HepG2 (cell line): ENCODE measurements at regions not wholly inside any gene's neighbourhood (a gene's known extent, or its start where the extent isn't known, plus 50 kb on each side); places are given as distances from the start of the nearest gene placed in this dataset.

Source experiments
- ATAC-seq: fragments of 200-7000 bp; cut with Tn5 transposase; 3 replicates; pipeline ENCODE4 v1.9.1; 2020; ENCODE audit warnings: mild to moderate bottlenecking, moderate library complexity
- BruUV-seq: library from RNA; stranded (reverse); fragments of 400-500 nt; replicated peaks from 2 replicates; lab custom pipeline; 2021; lab: Mats Ljungman, UMichigan
- CTCF ChIA-PET: fragments of 300-600 bp; formaldehyde crosslinking; extraction: SDS; loops from one replicate; lab custom pipeline; 2021; ENCODE audit warnings: low total read pairs, inconsistent platforms, low intra/inter-chr PET ratio; lab: Yijun Ruan, JAX
- POLR2A ChIA-PET: fragments of 350-600 bp; sonication (Branson Sonifier 250); formaldehyde crosslinking; loops from one replicate; lab custom pipeline; 2020; ENCODE audit warnings: antibody characterized with exemption, inconsistent platforms; lab: Yijun Ruan, JAX
- DNase-seq: peaks from one replicate; pipeline ENCODE4 v3.0.0-alpha.2; 2015; ENCODE audit warnings: low spot score
- FAIRE-seq: peaks from 3 replicates; lab custom pipeline; 2011; peaks lifted over from hg19 to GRCh38; lab: Jason Lieb, UNC
- H2AFZ ChIP-seq: one replicate; pipeline ENCODE4 v1.6.1; 2011; ENCODE audit warnings: low read length, inconsistent platforms
- H3K27ac ChIP-seq: fragments of 300-600 bp; 3 replicates; pipeline ENCODE4 v1.8.0; 2011; ENCODE audit warnings: mixed run types, mild to moderate bottlenecking, mixed read lengths, low read length, inconsistent platforms; ENCODE audit not compliant: insufficient read depth; ENCODE audit errors: extremely low read length
- H3K27me3 ChIP-seq, 2 experiments: fragments of 200-600 bp in 1 of 2; 2 replicates in 1 of 2; 3 replicates in 1 of 2; pipeline versions ENCODE4 v1.6.0 to v1.8.0; 2011; ENCODE audit warnings: low read length in 2 of 2, mild to moderate bottlenecking in 2 of 2, moderate library complexity in 2 of 2, inconsistent platforms in 1 of 2; ENCODE audit not compliant: insufficient read depth in 2 of 2, control insufficient read depth in 1 of 2
- H3K36me3 ChIP-seq, 2 experiments: fragments of 200-600 bp in 1 of 2; replicated peaks in 1 of 2; 2 replicates in 1 of 2; 3 replicates in 1 of 2; pipeline versions ENCODE4 v1.5.1 to v1.8.0; 2011; ENCODE audit warnings: low read length in 2 of 2, inconsistent platforms in 1 of 2; ENCODE audit not compliant: insufficient read depth in 2 of 2, control insufficient read depth in 1 of 2
- H3K4me1 ChIP-seq: 2 replicates; pipeline ENCODE4 v1.5.1; 2012; ENCODE audit warnings: low read length, inconsistent platforms; ENCODE audit not compliant: insufficient read depth
- H3K4me2 ChIP-seq: 2 replicates; pipeline ENCODE4 v1.6.0; 2011; ENCODE audit warnings: low read depth, low read length, inconsistent platforms
- H3K4me3 ChIP-seq, 3 experiments: fragments of 200-600 bp in 1 of 3; sonication (generic), shearing (Covaris generic) in 1 of 3; replicated peaks in 1 of 3; 2 replicates each; pipeline ENCODE4 v1.5.1; 2011 to 2016; ENCODE audit warnings: low read length in 3 of 3, inconsistent platforms in 2 of 3, low read depth in 2 of 3, mild to moderate bottlenecking in 2 of 3, control low read depth in 1 of 3, mixed read lengths in 1 of 3; ENCODE audit not compliant: insufficient read depth in 1 of 3
- H3K79me2 ChIP-seq: one replicate; pipeline ENCODE4 v1.6.1; 2011; ENCODE audit warnings: low read length, inconsistent platforms; ENCODE audit not compliant: insufficient read depth
- H3K9ac ChIP-seq: 2 replicates; pipeline ENCODE4 v1.6.0; 2011; ENCODE audit warnings: mild to moderate bottlenecking, low read depth, low read length, inconsistent platforms; ENCODE audit not compliant: insufficient read depth
- H3K9me3 ChIP-seq: 2 replicates; pipeline ENCODE4 v1.5.1; 2012; ENCODE audit warnings: mild to moderate bottlenecking, low read length
- H4K20me1 ChIP-seq: 2 replicates; pipeline ENCODE4 v1.6.0; 2011; ENCODE audit warnings: inconsistent platforms, mild to moderate bottlenecking, low read length, moderate library complexity; ENCODE audit not compliant: insufficient read depth
- AGO2 ChIP-seq: fragments of 200-400 bp; formaldehyde crosslinking; optimal IDR thresholded peaks from 2 replicates; pipeline ENCODE3; 2017; ENCODE audit warnings: mild to moderate bottlenecking, low read depth, low read length, moderate library complexity
- CENPT ChIP-seq: sonication (generic); formaldehyde crosslinking; IDR thresholded peaks from 2 replicates; pipeline ENCODE4 v1.8.0; 2022; ENCODE audit warnings: low read depth, mild to moderate bottlenecking, moderate library complexity, missing genetic modification reagents
- GATAD1 ChIP-seq: IDR thresholded peaks from 2 replicates; pipeline ENCODE4 v1.6.1; 2016; ENCODE audit warnings: missing genetic modification reagents, missing compliant biosample characterization
- MAF1 ChIP-seq: sonication (generic); formaldehyde crosslinking; IDR thresholded peaks from 2 replicates; pipeline ENCODE4 v1.5.0; 2020; ENCODE audit warnings: missing genetic modification reagents, borderline replicate concordance
- MAFK ChIP-seq, 2 experiments: IDR thresholded peaks in 1 of 2; conservative IDR thresholded peaks in 1 of 2; 2 replicates each; pipeline ENCODE4 v1.6.1; 2011; ENCODE audit warnings: improper control_type of control experiment in 2 of 2, low read length in 2 of 2
- NFE2L1 ChIP-seq: sonication (generic); formaldehyde crosslinking; IDR thresholded peaks from 2 replicates; pipeline ENCODE4 v1.4.0; 2020; ENCODE audit warnings: missing genetic modification reagents, mild to moderate bottlenecking, borderline replicate concordance
- ONECUT2 ChIP-seq: sonication (generic); formaldehyde crosslinking; IDR thresholded peaks from 2 replicates; pipeline ENCODE4 v1.4.0; 2020; ENCODE audit warnings: missing genetic modification reagents
- SNAPC2 ChIP-seq: sonication (generic); formaldehyde crosslinking; IDR thresholded peaks from 2 replicates; pipeline ENCODE4 v1.8.1; 2022; ENCODE audit warnings: mild to moderate bottlenecking, missing genetic modification reagents
- SYNCRIP ChIP-seq: fragments of 200-400 bp; formaldehyde crosslinking; IDR thresholded peaks from 2 replicates; pipeline ENCODE4 v1.6.1; 2018; ENCODE audit warnings: mild to moderate bottlenecking, low read depth, low read length; ENCODE audit not compliant: insufficient read depth
- ZNF12 ChIP-seq: sonication (generic); formaldehyde crosslinking; IDR thresholded peaks from 2 replicates; pipeline ENCODE4 v1.5.0; 2020; ENCODE audit warnings: missing genetic modification reagents
- ZNF263 ChIP-seq: sonication (generic); formaldehyde crosslinking; IDR thresholded peaks from 2 replicates; pipeline ENCODE4 v1.4.0; 2020; ENCODE audit warnings: missing genetic modification reagents
- ZNF414 ChIP-seq: sonication (generic); formaldehyde crosslinking; IDR thresholded peaks from 2 replicates; pipeline ENCODE4 v1.5.0; 2020; ENCODE audit warnings: missing genetic modification reagents
- ZNF703 ChIP-seq: sonication (generic); formaldehyde crosslinking; IDR thresholded peaks from 2 replicates; pipeline ENCODE4 v1.5.1; 2020; ENCODE audit warnings: missing genetic modification reagents, mild to moderate bottlenecking, moderate library complexity, borderline replicate concordance
- ZNF720 ChIP-seq: sonication (generic); formaldehyde crosslinking; IDR thresholded peaks from 2 replicates; pipeline ENCODE4 v1.4.0; 2020; ENCODE audit warnings: missing genetic modification reagents
- ZSCAN29 ChIP-seq: sonication (generic); formaldehyde crosslinking; conservative IDR thresholded peaks from 2 replicates; pipeline ENCODE4 v1.4.0; 2020; ENCODE audit warnings: mild to moderate bottlenecking, missing genetic modification reagents
- WGBS: methylation state at CpG from one replicate; pipeline ENCODE4 v1.1.6; 2017; ENCODE audit warnings: low lambda C conversion rate; 5-methylcytosine and 5-hydroxymethylcytosine counted together
- in situ Hi-C: cut with HindIII; loops from 2 replicates; pipeline ENCODE4 v1.10.0; 2017; ENCODE audit warnings: low pct_unique_long_range_greater_than_20kb; ENCODE audit not compliant: extremely low pct_ligation_motif_present
- intact Hi-C: fragments of 100-400 bp; cut with micrococcal nuclease; formaldehyde crosslinking; loops from one replicate; pipeline ENCODE4 v1.10.0; 2022; ENCODE audit not compliant: unreplicated experiment
- TF ChIP-seq, protein P1 (sequence below): sonication (generic); formaldehyde crosslinking; IDR thresholded peaks from 2 replicates; pipeline ENCODE4 v1.4.0; 2020; ENCODE audit warnings: mild to moderate bottlenecking, missing genetic modification reagents

- DNase-seq (no peak), FAIRE-seq (no peak)
- Histone ChIP-seq H2AFZ (no peak overlapping the region), H3K4me3 (no peak overlapping the region), H3K4me2 (no peak overlapping the region), H3K27me3 (peaks cover 7 to 25% of the 10 kb centered on the region in 2 experiments; a peak in 3 of 5 replicates), H3K4me1 (no peaks in the 10 kb centered on the region), H4K20me1 (no peaks in the 10 kb centered on the region), H3K9me3 (no peaks in the 10 kb centered on the region), H3K36me3 (no peaks in the 10 kb centered on the region), H3K9ac (no peak overlapping the region)
- 9% methylated on average over 7 of the region's 7 CpGs for WGBS
- POLR2A ChIA-PET = no interaction called here
- in situ Hi-C loops (no loop called here), intact Hi-C loops (no loop called here)
- TF ChIP-seq SYNCRIP = no peak
- TF ChIP-seq, protein P1, sequence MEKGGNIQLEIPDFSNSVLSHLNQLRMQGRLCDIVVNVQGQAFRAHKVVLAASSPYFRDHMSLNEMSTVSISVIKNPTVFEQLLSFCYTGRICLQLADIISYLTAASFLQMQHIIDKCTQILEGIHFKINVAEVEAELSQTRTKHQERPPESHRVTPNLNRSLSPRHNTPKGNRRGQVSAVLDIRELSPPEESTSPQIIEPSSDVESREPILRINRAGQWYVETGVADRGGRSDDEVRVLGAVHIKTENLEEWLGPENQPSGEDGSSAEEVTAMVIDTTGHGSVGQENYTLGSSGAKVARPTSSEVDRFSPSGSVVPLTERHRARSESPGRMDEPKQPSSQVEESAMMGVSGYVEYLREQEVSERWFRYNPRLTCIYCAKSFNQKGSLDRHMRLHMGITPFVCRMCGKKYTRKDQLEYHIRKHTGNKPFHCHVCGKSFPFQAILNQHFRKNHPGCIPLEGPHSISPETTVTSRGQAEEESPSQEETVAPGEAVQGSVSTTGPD (CRISPR knock-in tag) = no peak
- TF ChIP-seq SNAPC2 (CRISPR knock-in tag) = no peak
- no peak for TF ChIP-seq CENPT (CRISPR knock-in tag)
- TF ChIP-seq ZNF414 (CRISPR knock-in tag) = no peak
- TF ChIP-seq ZNF263 = no peak
- no peak for TF ChIP-seq MAFK (conservative IDR thresholded peaks at IDR 0.05 in 1 of 2, IDR thresholded peaks at IDR 0.05 in 1 of 2; ENCODE audit: low read length in 2 of 2)
- TF ChIP-seq NFE2L1 (CRISPR knock-in tag) = no peak
- no peak for TF ChIP-seq GATAD1 (CRISPR knock-in tag)
- no peak for TF ChIP-seq ZNF720 (CRISPR knock-in tag)
- no peak for TF ChIP-seq ZNF703 (CRISPR knock-in tag)
- no peak for TF ChIP-seq ZNF12
- no peak for TF ChIP-seq MAF1
- TF ChIP-seq ZSCAN29 = no peak
- no peak for TF ChIP-seq AGO2
- TF ChIP-seq ONECUT2 (CRISPR knock-in tag) = no peak
- TF ChIP-seq, all 625 proteins: peak for 0
- CTCF ChIA-PET = no interaction called here
- BruUV-seq = no TSS peak
- H3K27ac ChIP-seq = no peak overlapping the region
- H3K79me2 ChIP-seq = no peaks in the 10 kb centered on the region
- no peak for ATAC-seq
These were observed 88.8 kb upstream of the RET start for GRCh38 chr10:42988069-42988468.
